HG03571 (cell line): ENCODE measurements at regions not wholly inside any gene's neighbourhood (a gene's known extent, or its start where the extent isn't known, plus 50 kb on each side); places are given as distances from the start of the nearest gene placed in this dataset.

Experiments
- ATAC-seq: cut with Tn5 transposase; IDR thresholded peaks from one replicate; pipeline ENCODE4 v1.9.1; 2021; ENCODE audit not compliant: unreplicated experiment

DNA sequence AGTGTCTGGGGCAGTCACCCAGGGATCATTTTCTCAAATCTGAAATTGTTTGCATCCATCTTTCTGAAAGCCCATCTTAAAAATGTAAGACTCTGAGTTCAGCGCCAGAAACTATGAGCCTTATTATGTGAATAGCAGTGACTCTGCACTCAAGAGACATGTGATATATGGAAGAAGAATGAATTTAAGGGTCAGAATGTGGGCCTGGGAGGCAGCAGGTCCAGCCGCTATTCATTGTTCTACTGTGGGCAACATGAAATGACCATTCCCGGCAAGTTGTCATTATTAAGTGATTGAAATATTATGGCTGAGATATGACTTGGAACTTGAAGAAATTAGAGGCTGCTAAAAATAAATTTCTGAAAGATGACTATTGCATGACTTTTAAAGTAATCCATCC, 228.6 kb upstream of the ARRDC4 start:
- ATAC-seq = no peak

DNA sequence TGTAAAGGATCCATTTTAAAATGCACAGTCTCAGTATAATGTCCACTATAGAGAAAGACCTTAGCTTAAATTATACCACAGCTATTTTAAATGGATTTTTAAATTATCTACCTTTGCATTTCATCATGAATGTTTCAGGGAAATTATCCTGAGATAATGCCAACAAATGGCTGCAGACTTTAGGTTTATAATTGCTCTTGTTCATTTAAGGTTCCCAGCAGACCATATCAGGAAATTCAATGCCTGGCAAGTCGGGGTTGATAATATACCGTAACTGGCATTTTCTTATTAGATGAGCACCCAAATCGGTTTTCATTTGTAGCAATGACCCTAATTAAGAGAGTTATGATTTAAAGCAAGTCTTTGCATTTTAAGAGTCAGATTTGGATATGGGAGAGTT, 227.1 kb upstream of the ARRDC4 start:
- no peak for ATAC-seq

DNA sequence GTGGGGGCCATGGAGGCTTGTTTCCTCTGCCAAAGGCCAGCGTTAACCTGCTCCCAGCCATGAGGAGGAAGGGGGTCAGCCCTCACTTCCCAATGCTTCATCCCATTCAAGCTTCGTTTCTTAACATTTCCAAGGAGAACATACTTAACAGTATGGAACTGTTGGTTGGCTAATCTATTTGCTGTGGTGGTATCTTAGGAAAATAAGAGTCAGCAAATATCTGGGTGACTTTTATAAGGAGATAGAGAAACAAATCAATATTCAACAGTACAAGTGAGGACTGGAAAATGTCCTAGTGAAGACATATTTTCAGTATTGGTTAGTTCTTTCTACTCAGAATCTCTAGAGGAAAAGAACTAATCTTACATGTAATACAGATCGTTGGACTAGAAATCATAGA, 223.8 kb upstream of the ARRDC4 start:
- no peak for ATAC-seq

DNA sequence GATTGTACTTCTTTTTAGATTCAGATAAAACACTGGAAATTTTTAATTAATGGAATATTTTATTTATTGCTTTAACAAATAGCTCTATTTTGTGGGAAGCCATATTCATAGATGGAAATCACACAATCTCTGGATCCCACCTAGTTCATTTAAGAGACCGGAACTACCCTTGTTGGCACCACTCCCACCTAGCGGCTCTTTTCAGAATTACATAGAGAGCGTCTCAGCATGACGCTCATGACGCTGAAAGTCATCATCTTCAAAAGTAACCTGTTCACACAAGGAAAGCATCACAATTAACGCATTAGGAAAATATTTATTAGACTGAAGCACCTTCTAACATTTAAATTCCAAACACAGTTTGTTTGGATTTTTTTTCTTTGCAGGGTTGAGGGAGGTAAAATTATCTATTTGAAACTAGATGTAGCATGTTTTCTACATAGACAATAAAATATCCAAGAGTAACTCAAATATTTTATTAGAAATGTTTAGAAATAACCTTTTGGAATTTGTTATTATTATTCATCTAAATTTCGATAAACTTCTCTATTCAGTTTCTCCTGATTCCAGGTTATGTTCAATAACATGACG, 214.9 kb upstream of the ARRDC4 start:
- ATAC-seq = peak; percentile 95

DNA sequence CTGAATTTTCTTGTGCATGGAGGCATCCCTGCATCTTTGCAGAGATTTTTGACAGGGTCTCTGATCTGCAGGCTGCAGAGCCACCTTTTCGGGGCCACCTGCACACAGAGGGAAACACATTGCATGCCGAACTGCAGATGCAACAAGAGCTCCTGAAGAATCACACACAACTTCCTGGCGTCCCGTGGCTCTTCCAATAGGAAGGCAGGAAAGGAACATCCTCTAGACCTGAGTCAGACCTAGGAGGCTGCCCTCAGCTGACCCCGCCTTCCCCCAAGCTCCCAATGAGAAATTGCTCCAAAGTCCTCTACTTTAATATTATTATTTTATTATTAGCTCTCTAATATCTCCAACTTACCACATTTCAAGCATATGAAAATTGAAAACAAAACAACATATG, 213.2 kb upstream of the ARRDC4 start:
- no peak for ATAC-seq

DNA sequence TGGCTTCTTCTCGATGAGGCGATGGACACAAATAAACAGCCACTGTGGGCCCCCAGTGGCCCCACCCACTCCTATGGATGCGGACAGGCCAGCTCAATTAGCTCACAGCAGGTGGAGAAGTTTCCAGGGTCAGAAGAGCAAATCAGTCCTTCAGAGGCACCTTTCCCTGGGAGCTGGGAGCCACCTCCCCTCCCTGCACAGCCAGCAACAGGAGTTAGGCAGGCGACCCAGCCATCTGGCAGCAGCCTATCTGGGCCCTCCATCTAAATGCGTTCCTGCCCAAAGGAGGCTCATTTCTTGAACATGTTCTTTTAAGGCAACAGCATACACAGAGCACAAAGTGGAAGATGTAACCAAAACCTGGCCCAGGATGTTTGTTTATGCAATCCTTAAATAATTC, 211.9 kb upstream of the ARRDC4 start:
- ATAC-seq = no peak

DNA sequence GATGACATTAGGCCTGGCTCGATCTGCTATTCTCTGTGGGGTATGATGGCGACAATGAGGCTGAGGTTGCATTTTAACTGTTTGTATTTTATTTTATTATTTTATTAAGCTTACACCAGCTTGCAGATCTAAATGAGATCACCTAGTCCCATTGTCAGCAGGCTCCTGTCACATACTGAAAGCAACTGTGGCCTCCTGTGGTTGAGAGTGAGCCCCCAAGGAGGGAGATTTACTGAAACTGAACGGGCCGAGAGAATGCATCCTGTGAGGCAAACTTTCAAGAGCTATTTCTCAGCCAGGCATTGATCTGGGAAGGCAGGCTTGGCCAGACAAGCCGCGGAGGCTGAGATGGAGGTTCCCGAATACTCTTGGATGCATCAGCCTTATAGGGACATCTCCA, 210.4 kb upstream of the ARRDC4 start:
- no peak for ATAC-seq

GRCh38 chr15:97755726-97756125, 204.8 kb upstream of the ARRDC4 start:
- no peak for ATAC-seq

DNA sequence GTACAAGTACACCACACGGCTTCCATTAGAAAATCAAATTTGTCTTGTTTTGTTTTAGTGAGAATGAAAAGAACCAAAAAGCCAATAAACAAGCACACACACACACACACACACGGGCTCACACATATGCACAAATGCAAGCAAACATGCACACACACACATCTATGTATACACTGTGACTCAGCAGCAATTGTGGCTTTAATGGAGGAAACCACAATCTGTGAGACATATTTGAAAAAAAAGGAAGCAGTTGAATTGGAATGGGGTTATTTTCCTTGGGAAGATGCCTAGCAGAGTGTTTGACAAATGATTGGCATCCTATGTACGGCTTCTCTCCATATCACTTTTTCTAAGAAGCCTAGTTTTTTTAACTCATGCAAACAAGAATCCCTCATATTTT, 201.1 kb upstream of the ARRDC4 start:
- no peak for ATAC-seq

DNA sequence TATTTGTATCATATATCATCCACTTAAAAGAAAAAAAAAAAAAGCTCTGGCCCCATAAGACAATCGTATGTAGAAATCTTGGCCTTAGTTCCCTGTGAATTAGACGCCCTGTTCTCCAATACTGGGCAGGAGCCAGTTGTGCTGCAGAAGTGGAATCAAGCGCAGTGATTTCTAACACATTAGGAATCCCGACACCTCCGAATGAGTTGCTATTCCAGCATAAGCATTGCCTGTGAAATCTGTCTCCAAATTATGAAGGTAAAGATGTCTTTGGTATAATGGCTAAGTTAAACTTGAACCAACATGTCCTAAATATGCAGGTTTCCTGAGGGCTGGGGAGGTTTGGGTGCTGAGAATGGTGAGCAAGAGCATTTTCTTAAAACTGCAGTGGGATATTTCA, 199.4 kb upstream of the ARRDC4 start:
- ATAC-seq = no peak

GRCh38 chr15:97783240-97783639, 177.3 kb upstream of the ARRDC4 start:
- ATAC-seq = no peak

DNA sequence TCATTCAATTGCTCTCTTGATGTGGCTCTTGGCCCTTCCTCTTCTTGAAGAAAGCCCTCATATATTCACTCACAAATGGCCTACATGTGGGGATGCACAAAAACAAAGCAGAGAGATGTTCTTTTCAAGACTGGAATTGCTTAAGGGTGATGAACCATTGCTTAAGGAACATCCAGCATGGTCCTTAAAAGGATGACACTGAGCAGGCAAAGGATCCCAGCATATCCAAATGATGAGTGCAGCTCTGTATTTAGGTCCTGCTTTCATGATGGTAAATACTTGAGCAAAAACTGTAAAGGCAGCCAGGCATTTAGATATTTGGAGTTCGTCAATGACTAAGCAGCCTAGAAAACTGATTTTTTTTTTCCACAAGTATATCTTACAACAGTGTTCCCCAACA, 173.8 kb upstream of the ARRDC4 start:
- no peak for ATAC-seq

GRCh38 chr15:97790180-97790579, 170.3 kb upstream of the ARRDC4 start:
- ATAC-seq = no peak

GRCh38 chr15:97791824-97792792, 168.4 kb upstream of the ARRDC4 start:
- ATAC-seq = no peak

- ATAC-seq = no peak
Measured at GRCh38 chr15:97804950-97805349, 155.6 kb upstream of the ARRDC4 start.

- ATAC-seq = no peak
Measured at GRCh38 chr15:97806766-97807165, 153.7 kb upstream of the ARRDC4 start.

GRCh38 chr15:97815835-97816234, 144.7 kb upstream of the ARRDC4 start:
- no peak for ATAC-seq

- ATAC-seq = no peak
Measured at GRCh38 chr15:97817276-97817890, 143.1 kb upstream of the ARRDC4 start.

GRCh38 chr15:97836003-97836402, 124.5 kb upstream of the ARRDC4 start:
- no peak for ATAC-seq

DNA sequence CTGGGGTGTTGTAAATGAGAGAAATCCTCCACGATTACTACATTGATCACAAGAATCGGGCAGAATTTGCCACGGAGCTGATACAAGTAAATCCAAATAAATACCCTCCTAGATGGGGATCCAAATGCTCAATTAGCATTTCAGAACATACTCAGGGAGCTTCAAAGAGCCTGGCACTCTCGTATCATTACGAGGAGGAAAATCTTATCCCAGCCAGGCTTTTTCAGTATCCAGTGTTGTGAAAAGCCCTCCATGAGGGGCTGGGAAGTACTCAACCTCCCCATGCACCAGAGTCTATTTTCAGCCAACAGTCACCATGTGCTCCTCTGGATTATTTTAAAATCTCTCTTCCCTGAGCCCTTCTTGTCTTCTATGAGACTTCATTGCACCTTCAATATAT, 122.6 kb upstream of the ARRDC4 start:
- no peak for ATAC-seq

- no peak for ATAC-seq
Measured at GRCh38 chr15:97838606-97839210, 121.8 kb upstream of the ARRDC4 start.

GRCh38 chr15:97840501-97840900, 120.0 kb upstream of the ARRDC4 start:
- no peak for ATAC-seq
